GM23248 (cell line): ENCODE measurements at regions not wholly inside any gene's neighbourhood (a gene's known extent, or its start where the extent isn't known, plus 50 kb on each side); places are given as distances from the start of the nearest gene placed in this dataset.

ENCODE experiments used
- EZH2 ChIP-seq: fragments of 200-600 bp; sonication (generic); IDR thresholded peaks from 2 replicates; pipeline ENCODE4 v1.6.1; 2018; ENCODE audit warnings: antibody characterized with exemption, mild to moderate bottlenecking; ENCODE audit not compliant: insufficient read depth, poor library complexity, severe bottlenecking
- EZH2phosphoT487 ChIP-seq: fragments of 200-600 bp; sonication (generic); IDR thresholded peaks from 2 replicates; pipeline ENCODE4 v1.6.1; 2018; ENCODE audit warnings: antibody characterized with exemption, moderate library complexity, mild to moderate bottlenecking, low read depth; ENCODE audit not compliant: insufficient read depth

DNA sequence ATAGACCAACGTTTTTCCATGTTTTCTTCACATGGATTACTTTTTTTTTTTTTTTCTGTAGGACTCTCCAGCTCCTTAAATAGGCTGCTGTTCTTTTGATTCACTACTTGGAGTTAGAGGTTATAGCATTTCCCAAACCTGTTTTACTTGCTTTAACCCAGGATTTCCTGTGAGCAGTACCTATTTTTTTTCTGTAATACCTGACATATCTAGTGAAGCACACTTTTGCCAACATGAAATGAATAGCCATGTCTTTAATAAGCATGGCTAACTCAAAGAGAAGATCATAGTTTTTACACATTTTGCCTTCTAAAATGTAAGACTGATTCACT lies 137.0 kb downstream of the FOXA2 start:
- no peak for TF ChIP-seq EZH2
- no peak for TF ChIP-seq EZH2phosphoT487
